Astrocyte of the spinal cord (primary cell): ENCODE measurements at regions not wholly inside any gene's neighbourhood (a gene's known extent, or its start where the extent isn't known, plus 50 kb on each side); places are given as distances from the start of the nearest gene placed in this dataset.
A peak's percentile ranks its signal among the peaks of the same experiment; 100 is the strongest.

Source experiments
- DNase-seq: peaks from one replicate; pipeline ENCODE4 v3.0.0; 2011; ENCODE audit warnings: low read depth, low spot score
- H3K4me3 ChIP-seq: 2 replicates; pipeline ENCODE4 v1.5.1; 2011; ENCODE audit warnings: low read depth, mild to moderate bottlenecking, low read length, moderate library complexity
- in situ Hi-C: cut with HindIII; loops from 2 replicates; pipeline ENCODE4 v1.10.0; 2017; ENCODE audit warnings: low sequenced_read_pairs
- TF ChIP-seq, protein P1 (sequence below): IDR thresholded peaks from 2 replicates; pipeline ENCODE4 v1.5.1; 2012; ENCODE audit warnings: low read depth, mild to moderate bottlenecking, low read length, inconsistent platforms

DNA sequence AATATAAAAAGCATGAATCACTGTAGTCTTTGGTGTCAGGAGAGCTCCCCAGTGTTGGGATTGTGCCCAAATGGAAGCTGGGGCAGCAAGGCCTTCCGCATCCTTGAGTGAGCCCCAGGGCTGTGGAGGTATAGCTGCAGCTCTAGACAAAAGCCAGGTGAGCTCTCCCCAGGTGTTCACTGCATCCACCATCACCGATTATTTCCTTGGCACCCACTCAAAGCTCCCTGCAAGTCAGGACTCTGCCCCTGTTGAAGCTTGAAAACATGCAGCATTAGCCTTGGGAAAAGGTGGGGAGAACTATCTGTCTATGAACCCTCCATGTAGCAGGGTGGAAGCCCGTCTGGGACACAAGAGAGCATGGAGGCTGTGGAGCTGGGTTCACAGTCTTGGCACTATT lies 228.8 kb downstream of the BMP7 start:
- in situ Hi-C loops: no loop called here
- no peak for DNase-seq
- no peak overlapping the region for H3K4me3 ChIP-seq
- TF ChIP-seq, protein P1, sequence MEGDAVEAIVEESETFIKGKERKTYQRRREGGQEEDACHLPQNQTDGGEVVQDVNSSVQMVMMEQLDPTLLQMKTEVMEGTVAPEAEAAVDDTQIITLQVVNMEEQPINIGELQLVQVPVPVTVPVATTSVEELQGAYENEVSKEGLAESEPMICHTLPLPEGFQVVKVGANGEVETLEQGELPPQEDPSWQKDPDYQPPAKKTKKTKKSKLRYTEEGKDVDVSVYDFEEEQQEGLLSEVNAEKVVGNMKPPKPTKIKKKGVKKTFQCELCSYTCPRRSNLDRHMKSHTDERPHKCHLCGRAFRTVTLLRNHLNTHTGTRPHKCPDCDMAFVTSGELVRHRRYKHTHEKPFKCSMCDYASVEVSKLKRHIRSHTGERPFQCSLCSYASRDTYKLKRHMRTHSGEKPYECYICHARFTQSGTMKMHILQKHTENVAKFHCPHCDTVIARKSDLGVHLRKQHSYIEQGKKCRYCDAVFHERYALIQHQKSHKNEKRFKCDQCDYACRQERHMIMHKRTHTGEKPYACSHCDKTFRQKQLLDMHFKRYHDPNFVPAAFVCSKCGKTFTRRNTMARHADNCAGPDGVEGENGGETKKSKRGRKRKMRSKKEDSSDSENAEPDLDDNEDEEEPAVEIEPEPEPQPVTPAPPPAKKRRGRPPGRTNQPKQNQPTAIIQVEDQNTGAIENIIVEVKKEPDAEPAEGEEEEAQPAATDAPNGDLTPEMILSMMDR: no peak

DNA sequence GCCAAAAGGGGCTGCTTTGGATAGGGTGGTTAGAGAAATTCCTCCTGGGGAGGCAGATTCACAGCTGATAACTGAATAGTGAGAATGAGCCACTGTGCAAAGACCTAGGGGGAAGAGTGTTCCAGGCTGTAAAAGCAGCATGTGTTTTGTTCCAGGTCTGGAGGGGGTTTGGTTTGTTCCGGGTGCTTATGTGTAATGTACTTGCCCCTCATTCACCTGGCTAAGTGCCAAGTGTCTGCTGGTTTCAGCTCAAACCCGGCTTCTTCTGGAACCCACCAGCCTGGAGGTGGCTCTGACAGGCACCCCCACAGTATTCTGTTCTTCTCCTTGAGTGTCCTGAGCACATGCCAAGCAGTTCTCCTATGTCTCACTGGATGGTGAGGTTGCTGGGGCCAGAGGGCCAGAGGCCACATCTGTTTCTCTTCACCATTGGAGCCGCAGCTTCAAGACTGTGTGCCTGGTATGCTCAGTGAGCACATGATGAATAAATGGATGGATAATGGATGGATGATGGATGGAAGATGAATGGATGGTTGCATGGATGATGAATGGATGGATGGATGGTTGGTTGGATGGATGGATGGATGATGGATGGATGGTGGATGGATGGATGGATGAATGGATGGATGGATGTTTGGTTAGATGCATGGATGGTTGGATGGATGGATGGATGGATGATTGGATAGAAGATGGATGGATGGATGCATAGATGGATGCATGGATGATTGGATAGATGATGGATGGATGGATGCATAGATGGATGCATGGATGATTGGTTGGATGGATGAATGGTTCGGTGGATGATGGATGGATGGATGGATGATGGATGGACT lies 227.6 kb downstream of the BMP7 start:
- no peak overlapping the region for H3K4me3 ChIP-seq
- in situ Hi-C loops: no loop called here
- TF ChIP-seq, protein P1: no peak
- no peak for DNase-seq

DNA sequence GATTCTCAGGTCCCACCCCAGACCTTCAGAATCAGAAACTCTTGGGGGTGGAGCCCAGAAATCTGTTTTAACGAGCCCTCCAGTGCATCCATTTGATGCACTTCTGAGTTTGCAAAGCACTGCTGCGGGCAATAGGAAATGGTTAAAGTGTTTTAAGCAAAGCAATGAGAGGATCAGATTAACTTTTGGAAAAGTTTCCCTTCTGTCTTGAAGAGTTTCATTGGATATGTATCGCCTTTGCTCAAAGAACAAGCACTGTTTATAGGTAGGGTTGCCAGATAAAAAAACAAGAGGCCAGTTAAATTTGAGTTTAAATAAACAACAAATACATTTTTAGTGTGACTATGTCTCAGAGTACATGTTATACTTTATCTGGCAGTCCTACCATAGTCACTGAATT lies 226.0 kb downstream of the BMP7 start:
- TF ChIP-seq, protein P1: no peak
- DNase-seq: no peak
- no peak overlapping the region for H3K4me3 ChIP-seq
- in situ Hi-C loops: no loop called here

DNA sequence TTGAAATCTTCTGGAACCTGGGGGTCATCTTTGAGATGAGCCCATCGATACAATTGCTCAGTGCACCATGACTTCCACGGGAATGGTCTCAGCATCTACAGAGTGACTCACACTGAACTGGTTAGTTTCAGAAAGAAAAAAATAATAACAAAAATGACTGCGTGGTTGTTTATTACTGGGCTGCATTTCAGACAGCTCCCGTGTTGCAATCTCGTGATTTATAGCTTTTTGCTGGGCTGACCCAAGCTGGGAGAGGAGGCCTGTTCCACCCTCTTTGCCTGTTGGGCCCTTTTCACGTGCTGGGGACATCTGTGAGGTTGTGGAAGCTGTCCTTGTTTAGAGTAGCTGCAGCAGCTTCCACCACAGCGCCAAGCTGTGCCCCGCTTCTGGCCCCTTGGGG lies 225.5 kb downstream of the BMP7 start:
- TF ChIP-seq, protein P1: no peak
- in situ Hi-C loops: no loop called here
- H3K4me3 ChIP-seq: no peak overlapping the region
- peak; percentile 26 for DNase-seq

DNA sequence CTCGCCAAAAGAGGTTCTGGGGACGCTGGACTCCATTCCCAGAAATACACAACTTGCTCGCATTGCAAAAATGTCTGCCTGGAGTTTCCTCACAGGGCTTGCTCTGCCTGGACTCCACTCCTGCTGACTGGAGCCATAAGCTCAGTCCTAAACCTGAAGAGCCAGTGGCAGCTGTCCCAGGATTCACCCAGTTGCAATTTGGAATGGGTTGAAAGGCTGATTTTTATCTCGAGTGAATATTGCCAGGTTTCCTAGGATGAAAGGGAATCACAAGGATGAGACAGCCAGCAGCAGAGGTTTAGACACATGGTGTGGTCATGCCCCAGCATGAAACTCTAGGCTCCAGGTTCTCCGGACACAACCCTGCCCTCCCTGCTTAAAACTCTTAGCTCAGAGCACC lies 223.3 kb downstream of the BMP7 start:
- no peak overlapping the region for H3K4me3 ChIP-seq
- TF ChIP-seq, protein P1: no peak
- in situ Hi-C loops: no loop called here
- no peak for DNase-seq

DNA sequence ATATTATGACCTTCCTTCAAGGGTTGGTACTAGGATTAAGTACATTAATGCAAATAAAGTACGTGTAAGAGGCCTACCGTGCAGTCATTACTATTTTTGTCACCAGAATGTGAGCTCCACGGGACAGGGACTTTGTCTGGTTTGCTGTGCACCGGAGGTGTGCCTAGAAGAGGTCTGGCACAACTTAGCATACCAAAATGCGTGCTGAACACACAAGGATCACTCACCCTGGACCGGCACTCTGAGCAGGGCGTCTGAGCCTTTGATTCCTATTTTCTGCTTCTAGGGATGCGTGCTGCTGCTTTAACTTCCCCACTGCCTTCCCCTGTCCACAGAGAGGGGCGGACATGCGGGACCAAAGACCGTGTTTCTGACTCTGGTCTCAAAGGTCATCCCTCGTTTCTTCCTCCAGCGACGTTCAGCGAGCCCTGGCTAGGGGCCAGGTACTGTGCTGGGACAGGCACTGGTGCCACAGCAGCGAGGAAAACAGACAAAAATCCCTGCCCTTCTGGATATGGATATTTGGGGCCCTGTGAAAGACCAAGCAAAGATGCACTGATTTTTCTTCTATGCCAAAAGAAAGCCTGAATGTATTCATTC lies 222.7 kb downstream of the BMP7 start:
- in situ Hi-C loops: no loop called here
- DNase-seq: no peak
- no peak overlapping the region for H3K4me3 ChIP-seq
- TF ChIP-seq, protein P1: no peak
